Activated naive CD4-positive, alpha-beta T cell (primary cell): ENCODE measurements at regions not wholly inside any gene's neighbourhood (a gene's known extent, or its start where the extent isn't known, plus 50 kb on each side); places are given as distances from the start of the nearest gene placed in this dataset.
"Not testable (repeated sequence)": the region's sequence is repeated elsewhere in the genome, so short reads cannot be mapped to it uniquely, and the experiment has no call there.

Experiments
- DNase-seq, 4 experiments: peaks; one replicate each; lab custom pipeline; 2025; lab: John Stamatoyannopoulos, UW

DNA sequence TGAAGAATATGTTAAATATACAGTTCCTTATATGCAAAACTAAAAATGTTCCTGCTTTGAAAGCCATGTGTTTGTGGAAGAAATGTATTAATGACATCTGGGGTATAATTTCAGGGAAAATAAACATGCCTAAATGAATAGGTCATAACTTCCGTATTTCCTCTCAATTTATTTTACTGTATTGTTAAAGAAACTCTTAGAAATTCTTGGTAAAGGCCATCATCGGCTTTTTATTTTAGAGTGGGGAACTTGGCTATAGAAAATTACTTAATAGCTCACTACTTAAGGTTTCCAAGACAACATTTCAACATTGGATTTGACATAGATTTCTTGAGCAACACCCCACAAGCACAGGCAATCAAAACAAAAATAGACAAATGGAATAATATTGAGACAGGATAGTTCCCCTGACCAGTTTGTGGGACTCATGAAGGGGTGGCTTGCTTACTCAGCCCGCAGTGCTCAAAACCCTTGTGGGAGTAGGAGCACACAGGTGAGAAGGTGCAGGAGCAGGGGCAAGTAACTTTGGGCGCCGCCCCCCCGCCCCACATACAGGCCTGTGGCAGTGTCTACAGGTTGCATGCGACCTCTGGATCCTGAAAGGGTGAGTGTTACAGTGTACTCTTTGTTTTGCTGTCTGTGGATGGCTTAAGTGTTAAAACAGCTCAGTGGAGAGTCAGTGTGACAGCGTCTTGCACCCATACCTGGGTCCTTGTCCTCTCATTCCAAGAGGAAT, 891.4 kb upstream of the C9orf72 start:
- no peak for DNase-seq

DNA sequence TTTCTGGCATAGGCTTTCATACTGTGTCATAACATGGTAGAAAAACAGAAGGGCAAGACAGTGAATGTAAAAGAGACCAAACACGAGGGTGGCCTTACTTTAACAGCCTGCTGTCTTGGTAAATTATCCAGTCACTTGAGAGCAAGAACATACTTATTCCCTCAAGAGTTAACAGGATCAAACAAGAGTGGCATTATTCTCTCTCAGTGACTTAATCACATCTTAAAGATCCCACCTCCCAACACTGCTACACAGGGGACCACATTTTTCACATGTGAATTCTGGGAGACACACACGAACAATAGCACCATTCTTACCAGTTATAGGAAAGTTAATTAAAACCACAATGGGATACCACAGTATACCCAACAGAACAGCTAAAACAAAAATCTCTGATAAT, 898.0 kb upstream of the C9orf72 start:
- no peak for DNase-seq

DNA sequence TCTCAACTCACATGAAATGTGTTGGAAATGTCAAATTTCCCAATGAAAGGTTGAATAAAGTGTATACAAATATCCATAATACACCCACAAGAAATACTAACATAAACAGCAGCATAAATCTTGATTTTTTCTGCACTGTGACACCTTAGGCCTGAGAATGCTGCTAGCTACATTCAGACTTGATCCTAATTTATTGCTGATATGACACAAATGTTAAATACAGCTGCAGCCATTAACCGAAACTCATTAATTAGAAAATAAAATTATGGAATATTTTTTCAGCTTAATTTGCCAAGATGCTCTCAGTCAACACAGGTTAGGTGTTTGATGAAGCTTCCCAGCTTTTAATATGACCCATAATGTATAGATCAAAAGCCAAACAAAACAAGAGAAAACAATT, 914.3 kb upstream of the C9orf72 start:
- DNase-seq, result no peak

DNA sequence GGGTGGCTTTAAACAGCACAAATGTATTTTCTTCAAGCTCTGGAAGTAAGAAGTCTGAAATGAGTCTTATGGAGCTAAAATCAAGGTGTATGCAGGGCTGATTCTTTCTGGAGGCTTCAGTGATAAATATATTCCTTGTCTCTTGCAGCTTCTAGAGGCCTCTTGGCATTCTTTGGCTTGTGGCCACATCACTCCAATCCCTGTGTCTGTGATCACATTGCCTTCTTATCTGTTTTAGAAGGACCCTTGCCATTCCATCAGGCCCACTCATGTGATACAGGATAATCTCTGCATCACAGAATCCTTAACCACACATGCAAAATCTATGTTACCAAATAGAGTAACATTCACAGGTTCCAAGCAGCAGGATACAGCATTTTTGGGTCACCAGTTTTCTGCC, 917.8 kb upstream of the C9orf72 start:
- DNase-seq, result no peak

DNA sequence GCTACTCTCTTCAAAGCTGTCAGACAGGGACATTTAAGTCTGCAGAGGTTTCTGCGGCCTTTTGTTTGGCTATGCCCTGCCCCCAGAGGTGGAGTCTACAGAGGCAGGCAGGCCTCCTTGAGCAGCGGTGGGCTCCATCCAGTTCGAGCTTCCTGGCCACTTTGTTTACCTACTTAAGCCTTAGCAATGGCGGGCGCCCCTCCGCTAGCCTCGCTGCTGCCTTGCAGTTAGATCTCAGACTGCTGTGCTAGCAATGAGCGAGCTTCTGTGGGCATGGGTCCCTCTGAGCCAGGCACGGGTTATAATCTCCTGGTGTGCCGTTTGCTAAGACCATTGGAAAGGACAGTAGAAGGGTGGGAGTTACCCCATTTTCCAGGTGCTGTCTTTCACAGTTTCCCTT, 924.9 kb upstream of the C9orf72 start:
- DNase-seq, result not testable (repeated sequence)

DNA sequence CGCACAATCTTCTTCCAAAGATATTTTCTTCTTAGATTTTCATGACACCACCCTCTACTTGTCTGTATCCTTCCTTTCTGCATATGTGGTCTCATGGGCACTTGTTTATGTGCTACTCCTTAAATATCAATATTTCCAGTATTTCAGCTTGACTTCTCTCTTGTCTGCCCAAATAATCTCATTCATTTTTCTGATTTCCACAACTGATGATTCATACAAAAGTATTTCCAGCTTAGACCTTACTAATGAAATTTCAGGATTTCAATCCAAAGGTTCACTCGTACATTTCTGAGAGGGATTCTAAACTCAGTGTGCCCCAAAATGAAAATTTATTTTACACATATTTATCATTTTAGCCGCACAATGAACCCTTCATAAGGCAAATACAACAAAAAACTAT, 928.9 kb upstream of the C9orf72 start:
- no peak for DNase-seq

DNA sequence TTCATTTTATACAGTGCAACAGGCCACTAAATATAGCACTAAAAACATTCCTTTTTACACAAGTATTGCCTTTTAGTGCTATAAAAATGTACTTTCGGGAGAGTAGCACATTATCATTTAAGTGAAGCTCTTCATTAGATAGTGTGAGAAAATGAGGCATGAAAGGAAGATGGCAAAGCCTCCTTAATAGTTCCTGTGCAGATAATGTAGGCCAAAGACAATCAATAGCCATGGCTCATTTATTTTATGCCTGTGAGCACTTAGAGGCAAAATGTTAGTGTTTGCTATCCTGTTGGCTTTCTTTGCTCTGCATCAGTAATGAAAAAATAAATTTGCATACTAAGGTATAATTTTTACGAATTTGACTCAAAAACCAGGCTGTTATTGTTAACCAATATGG, 929.5 kb upstream of the C9orf72 start:
- no peak for DNase-seq

DNA sequence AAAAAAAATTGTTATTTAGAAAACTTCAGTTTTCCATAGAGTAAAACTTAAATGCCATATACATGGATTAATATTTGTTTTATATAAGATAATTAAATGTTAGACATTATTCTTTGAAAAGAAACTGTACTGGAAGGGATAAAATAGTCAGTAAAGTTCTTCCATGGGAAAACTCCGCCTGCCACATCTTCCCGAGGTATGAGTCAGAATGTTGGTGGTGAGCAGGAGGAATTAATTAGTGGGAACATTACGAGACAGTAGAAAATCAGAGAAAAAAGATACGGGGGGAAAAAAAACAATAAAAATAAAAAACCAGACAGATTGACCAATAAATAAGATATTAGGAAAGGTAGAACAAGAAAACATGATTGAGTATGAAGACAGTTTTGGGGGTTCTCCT, 930.3 kb upstream of the C9orf72 start:
- DNase-seq, result no peak

DNA sequence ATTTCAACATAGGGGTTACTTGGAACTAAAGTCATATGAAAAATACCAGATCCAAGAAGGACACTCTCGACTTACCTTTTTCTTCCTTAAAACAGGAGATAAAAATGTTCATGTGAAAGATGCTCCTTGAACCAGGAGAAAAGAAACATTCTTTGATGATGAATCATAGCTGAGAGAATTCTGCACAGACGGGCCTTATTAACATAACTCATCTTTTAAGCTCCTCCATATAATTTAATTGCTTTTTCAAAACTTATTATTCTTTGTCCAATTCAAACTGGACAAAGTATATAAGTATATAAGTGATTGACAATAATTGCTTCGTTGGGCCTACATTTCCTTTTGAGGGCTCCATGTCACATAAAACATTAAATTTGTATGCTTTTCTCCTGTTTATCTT, 945.2 kb upstream of the C9orf72 start:
- no peak for DNase-seq

DNA sequence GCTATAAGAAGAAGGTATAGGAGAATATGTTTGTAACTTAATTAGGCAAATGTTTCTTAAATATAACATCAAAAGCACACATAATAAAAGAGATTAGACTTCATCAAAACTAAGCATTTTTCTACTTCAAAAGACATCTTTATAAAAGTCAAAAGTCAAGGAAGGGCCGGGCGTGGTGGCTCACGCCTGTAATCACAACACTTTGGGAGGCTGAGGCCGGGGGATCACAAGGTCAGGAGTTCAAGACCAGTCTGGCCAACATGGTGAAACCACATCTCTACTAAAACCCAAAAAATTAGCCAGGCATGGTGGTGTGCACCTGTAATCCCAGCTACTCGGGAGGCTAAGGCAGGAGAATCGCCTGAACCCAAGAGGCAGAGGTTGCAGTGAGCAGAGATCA, 951.0 kb upstream of the C9orf72 start:
- not testable (repeated sequence) for DNase-seq

DNA sequence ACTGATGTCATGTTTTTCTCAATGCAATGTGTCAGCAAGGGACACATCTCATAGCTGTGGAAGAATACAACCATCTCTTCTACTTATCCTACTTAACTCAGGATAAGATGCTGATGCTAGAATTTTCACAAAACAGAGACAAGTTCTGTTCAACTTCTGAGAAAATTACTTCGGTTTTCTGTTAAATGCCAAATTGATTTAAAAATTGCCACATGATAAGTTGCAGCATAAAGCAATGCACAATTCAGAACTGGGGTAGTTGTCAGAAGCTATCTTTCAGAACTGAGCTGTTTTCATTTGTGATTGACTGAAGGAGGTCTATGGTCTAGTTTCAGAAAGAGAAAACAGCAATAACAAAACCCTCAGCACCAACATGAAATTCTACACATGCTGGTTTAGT, 954.8 kb upstream of the C9orf72 start:
- no peak for DNase-seq

DNA sequence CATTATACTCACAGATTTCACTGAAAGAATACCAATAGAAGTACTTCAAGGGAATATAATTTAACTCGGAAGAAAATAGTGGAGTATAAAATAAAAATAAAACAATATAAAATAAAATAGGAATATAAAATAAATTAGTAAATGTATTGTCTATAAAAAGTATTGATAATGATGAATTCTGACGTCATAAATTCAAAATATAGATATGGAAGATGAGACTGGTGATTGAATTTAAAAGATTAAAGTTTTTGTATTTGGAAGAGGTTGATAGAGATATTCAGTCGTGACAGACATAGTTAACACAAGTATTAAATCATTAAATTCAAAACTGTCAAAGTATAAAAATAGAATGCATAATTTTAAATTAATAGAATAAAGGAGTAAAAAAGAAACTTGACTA, 964.9 kb upstream of the C9orf72 start:
- no peak for DNase-seq

DNA sequence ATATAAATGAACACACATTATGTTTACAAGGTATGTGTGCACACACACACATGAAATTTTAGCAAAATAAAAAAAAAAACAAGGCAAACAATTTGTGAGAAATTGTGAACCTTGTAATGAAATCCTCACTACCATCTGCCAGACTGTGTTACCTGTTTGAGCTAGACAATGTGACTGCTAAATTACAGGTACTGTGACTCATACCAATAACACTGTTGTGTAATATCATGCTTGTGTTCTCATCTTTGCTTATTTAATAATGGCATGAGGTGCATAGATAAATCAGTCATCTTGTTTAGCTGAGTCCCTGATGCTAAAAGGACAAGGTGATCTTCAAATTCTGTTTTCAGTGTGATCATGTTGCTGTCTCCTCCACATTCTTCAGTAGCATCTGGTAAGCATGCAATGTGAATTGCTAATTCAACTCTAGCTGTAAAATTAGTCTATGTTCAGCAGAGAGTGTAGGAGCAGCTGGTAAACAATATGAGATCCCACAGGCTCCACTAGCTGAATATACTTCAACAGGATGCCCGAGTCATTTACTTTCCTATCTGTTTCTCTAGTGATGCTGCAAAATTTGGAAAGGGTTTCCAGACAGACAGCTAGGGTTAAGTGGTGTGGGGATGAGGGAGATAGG, 966.3 kb upstream of the C9orf72 start:
- DNase-seq, result no peak

DNA sequence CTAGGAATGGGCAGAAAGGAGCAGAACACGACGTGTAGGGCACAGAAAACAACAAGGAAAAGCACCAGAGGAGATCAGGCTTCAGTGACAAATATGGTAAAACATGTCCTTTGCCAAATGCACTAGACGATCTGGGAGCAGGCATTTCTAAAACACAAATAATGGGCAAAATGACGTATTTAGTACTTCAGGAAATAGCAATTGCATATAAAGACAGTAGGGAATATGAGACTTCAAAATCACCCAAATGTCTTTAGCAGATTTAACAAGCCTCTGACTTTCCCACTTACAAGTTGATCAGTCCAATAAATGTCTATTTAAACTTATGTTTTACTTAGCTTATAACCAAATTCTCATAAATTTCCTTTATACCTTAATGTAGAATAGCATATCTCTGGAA, 969.6 kb upstream of the C9orf72 start:
- DNase-seq, result no peak

DNA sequence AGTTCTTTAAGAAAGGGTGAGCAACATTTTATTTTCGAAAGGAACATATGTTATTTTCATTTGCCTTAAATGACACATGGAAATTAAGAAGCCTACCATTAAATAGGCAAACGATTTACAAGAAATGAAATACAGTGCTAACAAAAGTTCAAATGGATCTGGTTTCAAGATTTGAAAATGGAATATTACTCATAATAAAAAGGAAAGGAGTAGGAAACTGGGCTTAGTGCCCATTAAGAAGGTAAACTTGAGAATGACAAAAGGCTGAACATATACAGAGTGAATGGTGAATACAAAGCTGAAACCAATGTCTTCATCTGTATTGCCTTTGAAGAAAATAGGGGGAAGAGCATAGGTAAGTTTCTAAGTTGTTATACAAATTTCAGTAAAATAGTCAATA, 974.2 kb upstream of the C9orf72 start:
- DNase-seq, result no peak

DNA sequence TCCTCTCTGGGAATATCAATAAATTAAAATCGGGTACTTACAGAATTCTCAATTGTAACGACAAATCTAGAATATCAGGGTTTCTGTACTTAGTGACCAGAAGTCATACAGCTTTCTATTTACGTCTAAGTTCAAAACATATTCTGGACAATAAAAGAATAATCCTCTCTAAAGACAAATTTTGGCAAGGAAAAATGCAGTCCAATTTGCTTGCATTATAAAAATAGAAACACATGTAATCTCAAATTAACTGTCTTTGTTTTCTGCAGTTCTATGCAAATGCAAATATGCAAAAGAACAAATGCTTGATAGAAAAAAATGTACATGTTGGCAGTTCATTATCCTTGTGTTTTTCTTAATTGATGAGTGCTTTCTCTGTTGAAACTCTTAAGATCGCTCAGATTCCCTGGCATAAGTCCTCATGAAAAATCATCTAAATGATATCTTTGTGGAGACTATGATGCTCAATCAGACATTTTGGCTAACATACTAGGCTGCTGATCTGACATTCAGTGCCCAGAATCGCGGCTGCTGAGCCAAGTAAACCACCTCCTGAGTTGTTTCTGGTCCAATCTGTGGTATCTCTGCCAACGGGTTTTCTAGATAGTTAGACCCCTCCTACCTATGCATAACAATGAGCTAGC, 990.1 kb upstream of the C9orf72 start:
- no peak for DNase-seq

DNA sequence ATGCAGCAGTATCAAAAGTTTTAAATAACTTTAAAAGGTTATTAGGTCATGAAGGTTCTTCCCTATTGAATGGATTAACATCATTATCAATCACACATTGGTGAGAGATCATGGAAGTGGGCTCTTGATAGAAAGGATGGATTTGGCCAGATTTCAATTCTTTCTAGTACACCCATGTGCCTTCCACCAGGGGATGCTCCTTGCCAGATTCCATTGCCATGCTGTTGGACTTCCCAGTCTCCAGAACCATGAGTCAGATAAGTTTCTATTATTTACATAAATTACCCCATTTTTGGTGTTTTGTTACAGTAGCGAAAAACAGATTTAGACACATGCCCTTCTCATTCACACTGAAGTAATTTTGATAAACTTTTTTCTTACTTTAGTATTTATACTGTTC, 1010.6 kb upstream of the C9orf72 start:
- no peak for DNase-seq

DNA sequence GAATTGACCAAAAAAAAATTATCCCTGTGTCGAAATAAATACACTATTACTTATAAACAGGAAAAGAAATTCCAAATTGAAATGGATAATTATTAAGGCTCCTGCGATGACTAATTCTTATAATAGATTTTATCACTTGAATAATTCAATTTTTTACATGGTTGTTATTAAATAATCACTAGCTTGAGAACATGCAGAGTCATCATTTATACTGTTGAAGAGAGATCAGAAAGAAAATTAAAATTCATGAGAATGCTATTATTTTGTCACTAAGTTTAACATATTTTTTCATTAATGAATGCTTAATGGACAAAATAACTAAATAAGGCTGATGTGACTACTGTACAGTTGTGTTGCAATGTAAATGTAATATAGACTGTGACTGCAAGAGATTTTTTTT, 1011.3 kb upstream of the C9orf72 start:
- no peak for DNase-seq

DNA sequence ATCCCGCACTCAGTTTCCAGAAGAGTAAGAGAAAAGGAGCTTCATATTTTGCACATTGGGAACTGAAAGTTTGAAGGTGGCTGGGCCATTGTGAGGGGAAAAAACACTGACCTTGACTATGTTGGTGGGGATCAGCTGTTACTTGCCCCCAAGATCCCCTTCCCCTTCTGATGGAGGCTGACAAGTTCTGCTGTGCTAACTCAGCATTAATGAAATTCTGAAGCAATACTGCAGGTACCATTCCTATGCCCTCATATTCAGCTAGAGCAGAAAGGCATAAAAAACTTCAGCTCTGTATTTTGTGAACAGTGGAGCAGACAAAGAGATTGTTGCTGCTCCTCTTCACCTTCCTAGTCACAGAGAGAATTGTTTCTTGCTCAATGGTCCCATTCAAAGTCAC, 1013.8 kb upstream of the C9orf72 start:
- no peak for DNase-seq

DNA sequence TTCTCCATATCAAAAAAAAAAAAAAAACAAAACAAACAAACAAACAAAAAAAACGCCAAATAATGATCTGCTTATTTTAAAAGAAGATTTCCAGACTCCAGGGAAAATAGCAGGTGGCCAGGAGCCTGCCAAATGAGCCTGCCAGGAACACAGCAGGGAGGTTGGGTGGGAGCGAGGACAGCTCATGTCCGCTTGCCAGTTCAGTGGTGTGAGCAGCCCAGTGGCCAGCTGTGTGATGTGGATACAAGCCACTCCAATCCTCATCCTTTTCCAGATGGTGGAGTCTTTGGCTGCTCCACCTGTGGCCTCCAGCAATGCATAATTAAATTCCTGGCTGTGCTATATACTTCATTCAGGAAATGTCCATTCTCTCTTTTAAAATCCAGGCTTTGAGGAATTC, 1025.1 kb upstream of the C9orf72 start:
- no peak for DNase-seq

DNA sequence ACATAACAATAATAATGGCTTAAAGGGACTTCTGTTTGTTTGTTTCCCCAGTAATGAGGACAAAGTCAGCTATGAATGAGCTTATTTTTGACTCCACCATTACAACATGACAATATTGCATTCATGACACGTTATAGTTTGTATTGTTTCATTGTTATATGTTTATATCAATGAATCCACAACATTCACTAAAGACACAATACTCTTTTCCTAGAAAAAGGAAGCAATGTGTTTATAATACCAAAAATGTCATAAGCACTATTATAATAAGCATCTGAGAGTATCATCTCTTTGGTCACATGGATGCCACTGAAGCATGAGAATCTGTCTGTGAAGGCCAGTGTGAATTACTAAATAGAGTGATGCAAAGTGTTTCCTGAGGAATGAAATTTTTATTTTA, 1026.9 kb upstream of the C9orf72 start:
- DNase-seq, result no peak

DNA sequence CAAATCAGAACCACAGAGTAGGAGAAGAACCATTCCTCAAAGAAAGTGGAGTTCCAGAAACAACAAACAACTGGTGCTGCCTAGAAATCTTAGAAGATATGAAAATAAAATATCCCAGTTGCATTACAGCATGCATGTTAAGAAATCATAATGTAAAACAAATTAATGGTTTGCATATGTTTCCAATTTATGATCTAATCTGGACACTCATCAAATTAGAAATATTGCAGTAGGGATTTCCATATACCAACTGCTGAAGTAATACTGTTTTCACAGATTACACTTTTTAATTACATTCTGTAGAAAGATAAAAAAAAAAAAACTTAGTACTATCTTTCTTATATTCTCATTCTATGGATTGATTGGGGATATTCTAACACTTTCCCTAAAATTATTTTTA, 1034.6 kb upstream of the C9orf72 start:
- DNase-seq, result no peak

DNA sequence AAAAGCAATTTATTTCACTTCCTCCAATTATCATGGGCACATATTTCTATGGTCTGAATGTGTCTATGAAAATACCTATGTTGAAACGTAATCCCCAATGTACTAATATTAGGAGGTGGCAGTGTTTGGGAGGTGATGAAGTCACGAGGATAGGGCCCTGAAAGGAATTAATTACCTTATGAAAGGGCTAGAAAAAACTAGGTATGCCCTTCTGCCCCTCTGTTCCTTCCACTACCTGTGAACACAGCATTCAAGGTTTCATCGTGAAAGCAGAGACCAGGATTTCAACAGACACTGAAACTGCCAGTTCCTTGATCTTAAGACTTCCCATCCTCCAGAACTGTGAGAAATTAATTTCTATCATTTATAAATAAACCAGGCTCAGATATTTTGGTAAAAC, 1037.1 kb upstream of the C9orf72 start:
- no peak for DNase-seq

DNA sequence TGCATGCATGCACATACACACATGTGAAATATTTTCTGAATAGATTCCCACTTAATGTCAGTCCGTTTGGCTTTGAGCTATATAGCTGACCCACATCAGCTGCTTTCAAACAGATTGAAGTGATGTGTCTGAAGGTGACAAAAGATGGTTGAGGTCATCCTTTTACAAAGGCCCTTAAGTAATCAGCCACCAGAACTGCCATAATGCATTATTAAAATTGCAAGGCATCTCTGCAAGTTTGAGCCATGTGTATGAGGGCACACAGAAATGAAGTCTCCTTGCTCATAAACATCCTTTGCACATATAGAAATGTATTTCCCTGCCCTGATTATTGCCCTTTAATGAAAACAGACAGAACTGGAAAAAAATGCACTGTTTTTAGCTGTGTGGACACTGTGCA, 1043.0 kb upstream of the C9orf72 start:
- no peak for DNase-seq
